GM18520 (cell line): ENCODE measurements at regions not wholly inside any gene's neighbourhood (a gene's known extent, or its start where the extent isn't known, plus 50 kb on each side); places are given as distances from the start of the nearest gene placed in this dataset.

Experiments used
- ATAC-seq: cut with Tn5 transposase; IDR thresholded peaks from one replicate; pipeline ENCODE4 v1.9.1; 2021; ENCODE audit not compliant: unreplicated experiment

GRCh38 chr2:45182667-45183295 is 173.5 kb upstream of the SIX2 start:
- ATAC-seq, result no peak

- no peak for ATAC-seq
Observed at GRCh38 chr2:45180779-45181178, 171.5 kb upstream of the SIX2 start.

- ATAC-seq, result no peak
Observed at GRCh38 chr2:45180033-45180746, 170.9 kb upstream of the SIX2 start.

GRCh38 chr2:45178854-45179253 is 169.6 kb upstream of the SIX2 start:
- ATAC-seq, result no peak

- no peak for ATAC-seq
Observed at GRCh38 chr2:45178359-45178758, 169.1 kb upstream of the SIX2 start.

GRCh38 chr2:45177870-45178269 is 168.6 kb upstream of the SIX2 start:
- no peak for ATAC-seq

GRCh38 chr2:45176390-45176789 is 167.1 kb upstream of the SIX2 start:
- no peak for ATAC-seq

- ATAC-seq, result no peak
Observed at GRCh38 chr2:45173513-45173912, 164.3 kb upstream of the SIX2 start.

- no peak for ATAC-seq
Observed at GRCh38 chr2:45172760-45173392, 163.6 kb upstream of the SIX2 start.

- ATAC-seq, result no peak
Observed at GRCh38 chr2:45172142-45172541, 162.9 kb upstream of the SIX2 start.

- ATAC-seq, result no peak
Observed at GRCh38 chr2:45171136-45171501, 161.9 kb upstream of the SIX2 start.

- no peak for ATAC-seq
Observed at GRCh38 chr2:45170191-45171135, 161.2 kb upstream of the SIX2 start.

GRCh38 chr2:45169339-45170190 is 160.3 kb upstream of the SIX2 start:
- no peak for ATAC-seq

GRCh38 chr2:45168711-45169338 is 159.6 kb upstream of the SIX2 start:
- no peak for ATAC-seq

- no peak for ATAC-seq
Observed at GRCh38 chr2:45167920-45168629, 158.8 kb upstream of the SIX2 start.

- ATAC-seq, result no peak
Observed at GRCh38 chr2:45166229-45166890, 157.1 kb upstream of the SIX2 start.

GRCh38 chr2:45162711-45163110 is 153.5 kb upstream of the SIX2 start:
- ATAC-seq, result no peak

- no peak for ATAC-seq
Observed at GRCh38 chr2:45156605-45157004, 147.4 kb upstream of the SIX2 start.
